Uterus (tissue), 2 donors: ENCODE measurements at regions not wholly inside any gene's neighbourhood (a gene's known extent, or its start where the extent isn't known, plus 50 kb on each side); places are given as distances from the start of the nearest gene placed in this dataset.

Experiments
- CTCF ChIP-seq, 4 experiments: fragments of 200-600 bp in 2 of 4; fragments of 450-650 bp in 2 of 4; sonication (generic) in 2 of 4; IDR thresholded peaks; one replicate each; pipeline ENCODE4 v1.5.1; 2016 to 2019; ENCODE audit warnings: antibody characterized with exemption in 4 of 4, mild to moderate bottlenecking in 2 of 4, moderate library complexity in 1 of 4
- POLR2A ChIP-seq, 2 donors: fragments of 450-650 bp; IDR thresholded peaks; one replicate each; pipeline ENCODE4 v1.6.1; 2016; ENCODE audit warnings: antibody characterized with exemption in 2 of 2, mild to moderate bottlenecking in 1 of 2, moderate library complexity in 1 of 2

- TF ChIP-seq CTCF (IDR thresholded peaks at IDR 0.05) (no peak), POLR2A (IDR thresholded peaks at IDR 0.05) (no peak)
Observed at GRCh38 chr6:78377056-78377455, 490.3 kb upstream of the IRAK1BP1 start.
